Erythroblast (primary cell): ENCODE measurements at regions not wholly inside any gene's neighbourhood (a gene's known extent, or its start where the extent isn't known, plus 50 kb on each side); places are given as distances from the start of the nearest gene placed in this dataset.
"Not testable (repeated sequence)": the region's sequence is repeated elsewhere in the genome, so short reads cannot be mapped to it uniquely, and the experiment has no call there.

Experiments
- DNase-seq, 2 experiments: peaks; one replicate each; lab custom pipeline; 2025; lab: John Stamatoyannopoulos, UW
- GATA1 ChIP-seq: IDR thresholded peaks from 2 replicates; pipeline ENCODE4 v1.6.1; 2011; ENCODE audit warnings: low read depth, mild to moderate bottlenecking, control low read depth, low read length, moderate library complexity
- POLR2A ChIP-seq: IDR thresholded peaks from 2 replicates; pipeline ENCODE4 v1.6.1; 2011; ENCODE audit warnings: mild to moderate bottlenecking, low read length

DNA sequence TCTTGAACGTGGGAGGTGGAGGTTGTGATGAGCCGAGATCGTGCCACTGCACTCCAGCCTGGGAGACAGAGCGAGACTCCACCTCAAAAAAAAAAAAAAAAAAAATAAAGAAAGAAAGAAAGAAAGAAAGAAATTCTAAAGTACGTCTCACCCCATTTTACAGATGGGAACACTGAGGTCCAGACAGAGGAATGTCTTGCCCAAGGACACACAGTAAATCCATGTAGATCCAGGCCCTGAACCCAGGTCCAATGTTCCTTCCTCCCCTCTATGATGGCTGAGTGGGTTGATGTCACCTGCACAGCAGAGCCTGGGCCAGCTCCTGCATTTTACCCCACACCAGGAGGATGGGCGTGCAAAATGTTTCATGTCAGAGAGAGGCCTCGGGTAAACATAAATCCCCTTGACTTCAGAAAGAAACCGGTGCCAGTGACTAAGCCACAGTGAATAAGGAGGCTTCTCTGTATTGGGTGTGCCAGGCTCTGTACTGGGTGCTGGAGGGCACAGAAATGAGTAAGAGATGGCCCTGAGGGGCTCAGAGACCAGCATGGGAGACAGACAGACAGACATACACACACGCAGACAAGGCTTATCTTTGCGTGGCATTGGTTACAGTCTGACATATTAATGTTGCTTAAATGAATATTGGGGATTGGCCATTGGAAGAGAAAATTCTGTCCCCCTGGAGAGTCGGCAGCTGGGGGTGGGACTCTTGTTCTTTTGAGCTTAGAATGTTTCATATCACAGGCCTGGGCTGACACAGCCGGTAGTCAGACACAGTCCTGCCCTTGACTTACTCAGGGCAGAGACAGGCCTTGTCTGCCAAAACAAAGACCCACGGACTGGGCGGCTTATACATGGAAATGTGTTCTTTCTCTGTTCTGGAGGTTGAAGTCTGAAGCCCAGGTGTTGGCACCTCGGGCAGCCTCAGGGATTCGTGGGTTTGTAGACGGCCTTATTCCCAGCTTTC lies 105.4 kb downstream of the MIAT start:
- no peak for TF ChIP-seq GATA1
- no peak for TF ChIP-seq POLR2A
- no peak for DNase-seq

DNA sequence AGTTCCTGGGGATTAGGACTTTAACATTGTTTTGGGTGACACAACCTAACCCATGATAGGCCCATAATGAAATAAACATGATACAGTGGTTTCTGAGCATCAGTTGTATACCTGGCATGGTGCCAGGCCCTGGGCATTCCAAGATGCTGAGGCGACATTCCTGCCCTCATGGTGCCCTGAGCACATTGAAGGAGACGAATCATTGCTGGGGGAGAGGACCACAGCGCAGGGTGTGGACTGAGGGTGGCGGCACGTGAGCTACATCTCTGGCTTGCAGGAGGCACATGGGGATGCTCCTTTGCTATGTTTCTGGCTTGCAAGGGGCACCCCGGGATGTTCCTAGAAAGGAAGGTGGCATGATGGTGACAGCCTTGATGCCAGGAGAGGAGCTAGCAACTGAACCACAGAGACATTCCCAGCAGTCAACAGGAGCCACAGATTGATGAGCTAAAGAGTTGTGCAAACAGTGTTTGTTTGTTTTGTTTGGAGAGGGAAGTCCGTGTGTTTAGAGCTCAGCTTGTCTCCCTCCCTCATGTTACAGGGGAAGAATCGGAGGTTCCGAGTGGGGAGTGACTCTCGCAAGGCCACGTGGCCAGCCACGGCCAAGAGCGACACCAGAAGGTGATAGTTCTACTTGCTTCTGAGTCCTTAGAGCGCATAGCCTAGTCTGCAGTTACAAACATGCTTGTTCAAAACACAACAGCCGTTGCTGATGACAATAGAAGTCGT lies 106.4 kb downstream of the MIAT start:
- DNase-seq = no peak
- TF ChIP-seq POLR2A (no peak), GATA1 (no peak)

GRCh38 chr22:26766510-26767350 lies 109.3 kb downstream of the MIAT start:
- no peak for DNase-seq
- TF ChIP-seq GATA1 (no peak), POLR2A (no peak)

- DNase-seq = no peak
- TF ChIP-seq GATA1 (no peak), POLR2A (no peak)
Measured at GRCh38 chr22:26767351-26768155, 110.2 kb downstream of the MIAT start.

- TF ChIP-seq GATA1 = no peak
- TF ChIP-seq POLR2A = no peak
- DNase-seq = no peak
Measured at GRCh38 chr22:26768156-26768515, 110.7 kb downstream of the MIAT start.

DNA sequence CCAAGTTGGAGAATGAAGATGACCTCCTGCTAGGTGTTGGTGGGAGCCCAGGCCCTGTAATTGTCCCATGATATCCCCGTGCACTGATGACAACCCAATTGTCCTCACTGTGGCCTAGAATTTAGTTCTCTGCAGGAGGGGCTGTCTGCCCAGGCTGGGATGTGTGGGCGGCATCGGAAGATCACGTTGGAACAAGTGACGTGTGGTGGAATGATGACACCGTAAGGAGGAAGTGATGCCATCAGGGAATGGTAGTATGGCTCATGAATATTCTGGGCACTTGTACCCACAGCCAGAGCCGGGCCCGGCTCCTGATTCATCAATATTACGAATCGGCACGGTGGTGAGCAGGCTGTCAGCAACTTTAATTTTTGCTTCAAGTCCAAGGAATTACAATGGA lies 111.6 kb downstream of the MIAT start:
- TF ChIP-seq POLR2A = no peak
- no peak for TF ChIP-seq GATA1
- no peak for DNase-seq

DNA sequence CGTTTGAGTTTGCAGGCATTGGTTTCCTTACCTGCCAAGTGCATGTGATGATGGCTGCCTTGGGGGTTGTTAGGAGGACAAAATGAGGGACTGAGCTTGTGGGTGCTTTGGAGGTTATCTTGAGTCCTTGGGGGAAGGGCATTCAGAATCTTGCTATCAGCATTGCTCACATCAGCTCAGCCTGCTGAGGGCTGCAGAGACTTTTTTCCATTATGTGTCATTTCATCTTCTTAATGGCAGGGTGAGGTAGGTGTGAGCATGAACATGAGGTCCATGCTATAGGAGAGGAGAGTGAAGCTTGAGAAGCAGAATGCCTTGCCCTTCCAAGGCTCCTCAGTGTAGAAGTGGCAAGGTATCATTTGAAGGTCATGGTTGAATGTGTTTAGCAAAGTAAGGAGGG lies 112.3 kb downstream of the MIAT start:
- DNase-seq = no peak
- TF ChIP-seq GATA1 = no peak
- TF ChIP-seq POLR2A = no peak

GRCh38 chr22:26770624-26771023 lies 113.2 kb downstream of the MIAT start:
- TF ChIP-seq GATA1 (no peak), POLR2A (no peak)
- DNase-seq = no peak

GRCh38 chr22:26773054-26773453 lies 115.7 kb downstream of the MIAT start:
- not testable (repeated sequence) for DNase-seq

DNA sequence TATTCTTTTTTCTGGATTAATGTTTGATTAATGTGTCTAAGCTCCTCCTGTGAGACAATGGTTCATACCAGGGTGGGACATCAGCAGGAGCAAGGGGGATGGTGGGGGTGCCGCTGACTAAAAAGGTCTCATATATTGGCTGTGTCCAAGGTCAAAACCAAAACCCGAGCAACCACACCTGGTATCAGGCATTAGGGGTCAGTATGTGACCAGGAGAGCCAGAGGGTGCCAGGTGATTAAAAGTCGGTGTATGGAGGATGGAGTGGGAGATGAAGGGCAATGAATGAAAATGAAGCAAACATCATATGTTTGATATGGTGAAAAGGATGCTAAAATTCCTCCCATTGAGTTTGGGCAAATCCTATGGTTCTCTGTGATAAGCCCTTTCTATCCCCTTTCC lies 118.0 kb downstream of the MIAT start:
- TF ChIP-seq GATA1 (no peak), POLR2A (no peak)
- no peak for DNase-seq

DNA sequence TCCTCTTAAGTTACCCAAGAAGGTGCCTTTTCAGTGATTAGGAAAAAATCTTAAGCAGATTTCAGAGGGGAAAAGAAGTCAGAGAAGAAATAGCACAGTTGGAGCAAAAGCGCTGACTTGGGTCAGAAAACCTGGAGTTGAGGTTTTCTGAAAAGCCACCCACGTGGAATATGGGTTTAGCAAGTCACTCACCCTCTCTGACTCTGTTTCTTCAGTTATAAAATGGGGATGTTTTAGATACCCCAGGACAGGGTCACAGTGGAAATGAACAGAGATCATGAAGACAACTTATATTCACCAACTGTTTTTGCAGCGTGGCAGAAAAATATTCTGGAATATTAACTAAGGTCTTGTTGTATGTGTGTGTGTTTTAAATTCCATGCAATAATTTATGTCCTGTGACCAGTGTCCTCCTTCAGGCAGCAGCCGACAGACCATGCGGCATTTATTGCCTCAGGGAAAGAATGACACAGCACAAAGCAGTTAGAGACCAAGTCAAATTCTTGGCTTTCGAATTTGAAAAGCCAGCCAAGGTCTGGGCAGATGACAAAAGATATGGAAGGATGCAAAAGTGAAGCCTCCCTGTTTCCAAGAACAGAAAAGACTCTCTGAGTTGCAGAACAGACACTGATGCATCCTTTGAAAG lies 119.9 kb downstream of the MIAT start:
- no peak for DNase-seq
- TF ChIP-seq GATA1 (no peak), POLR2A (no peak)

- TF ChIP-seq POLR2A (no peak), GATA1 (no peak)
- no peak for DNase-seq
Measured at GRCh38 chr22:26778372-26778771, 121.0 kb downstream of the MIAT start.

DNA sequence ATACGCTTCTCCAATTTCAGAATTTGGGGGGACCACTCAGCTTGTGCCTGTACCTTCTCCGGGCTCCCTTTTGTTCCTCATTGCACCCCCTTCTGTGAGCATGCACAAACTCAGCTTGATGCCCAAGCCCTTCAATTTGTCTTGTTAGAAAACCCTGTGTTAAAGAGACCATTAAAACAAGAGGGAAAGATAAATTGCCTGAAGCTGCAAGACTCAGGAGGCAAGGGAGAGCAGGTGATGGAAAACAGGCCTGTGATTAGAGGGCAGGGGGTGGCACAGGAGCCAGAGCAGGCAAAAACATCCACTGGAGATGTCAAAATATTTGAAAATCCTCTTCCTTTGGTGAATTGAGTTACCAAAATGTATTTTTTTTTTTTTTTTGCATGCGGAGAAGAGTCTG lies 121.7 kb downstream of the MIAT start:
- TF ChIP-seq GATA1 = no peak
- TF ChIP-seq POLR2A = no peak

More for the DNA sequence above, 121.7 kb downstream of the MIAT start:
- no peak for DNase-seq
